ENCODE measurements at regions not wholly inside any gene's neighbourhood (a gene's known extent, or its start where the extent isn't known, plus 50 kb on each side); places are given as distances from the start of the nearest gene placed in this dataset.

- Histone ChIP-seq H3K27ac (ENCODE audit: low read length) (no peak overlapping the region), H3K27me3 (ENCODE audit: low read depth, low read length) (no peaks in the 10 kb centered on the region), H3K4me1 (ENCODE audit: control insufficient read depth in 1 of 2, insufficient read depth in 2 of 2, low read length in 2 of 2) (no peaks in the 10 kb centered on the region), H3K4me3 (ENCODE audit: low read depth in 1 of 2, low read length in 2 of 2) (peak overlapping the region in 1 of 2 donors; percentile 8), H3K36me3 (ENCODE audit: control insufficient read depth in 1 of 2, insufficient read depth in 2 of 2, low read length in 2 of 2) (no peaks in the 10 kb centered on the region), H3K9me3 (ENCODE audit: control insufficient read depth in 1 of 2, low read length in 2 of 2) (no peaks in the 10 kb centered on the region)
Observed at GRCh38 chr13:50235604-50236342, 220.5 kb downstream of the KCNRG start.

GRCh38 chr13:50236898-50237318 lies 221.7 kb downstream of the KCNRG start:
- H3K4me1 ChIP-seq (ENCODE audit: control insufficient read depth in 1 of 2, insufficient read depth in 2 of 2, low read length in 2 of 2) = no peaks in the 10 kb centered on the region
- no peaks in the 10 kb centered on the region for H3K36me3 ChIP-seq (ENCODE audit: control insufficient read depth in 1 of 2, insufficient read depth in 2 of 2, low read length in 2 of 2)
- H3K9me3 ChIP-seq (ENCODE audit: control insufficient read depth in 1 of 2, low read length in 2 of 2) = no peaks in the 10 kb centered on the region
- H3K27ac ChIP-seq (ENCODE audit: low read length) = no peak overlapping the region
- no peak overlapping the region for H3K4me3 ChIP-seq (ENCODE audit: low read depth in 1 of 2, low read length in 2 of 2)
- no peaks in the 10 kb centered on the region for H3K27me3 ChIP-seq (ENCODE audit: low read depth, low read length)

- Histone ChIP-seq H3K27me3 (ENCODE audit: low read depth, low read length) (no peaks in the 10 kb centered on the region), H3K27ac (ENCODE audit: low read length) (no peak overlapping the region), H3K36me3 (ENCODE audit: control insufficient read depth in 1 of 2, insufficient read depth in 2 of 2, low read length in 2 of 2) (no peaks in the 10 kb centered on the region), H3K9me3 (ENCODE audit: control insufficient read depth in 1 of 2, low read length in 2 of 2) (no peaks in the 10 kb centered on the region), H3K4me3 (ENCODE audit: low read depth in 1 of 2, low read length in 2 of 2) (no peak overlapping the region), H3K4me1 (ENCODE audit: control insufficient read depth in 1 of 2, insufficient read depth in 2 of 2, low read length in 2 of 2) (no peaks in the 10 kb centered on the region)
Observed at GRCh38 chr13:50238922-50239321, 223.7 kb downstream of the KCNRG start.

GRCh38 chr13:50241479-50241878 lies 226.2 kb downstream of the KCNRG start:
- peaks cover 4 to 8% of the 10 kb centered on the region in 2 donors for H3K4me1 ChIP-seq (ENCODE audit: control insufficient read depth in 1 of 2, insufficient read depth in 2 of 2, low read length in 2 of 2)
- H3K36me3 ChIP-seq (ENCODE audit: control insufficient read depth in 1 of 2, insufficient read depth in 2 of 2, low read length in 2 of 2) = no peaks in the 10 kb centered on the region
- H3K9me3 ChIP-seq (ENCODE audit: control insufficient read depth in 1 of 2, low read length in 2 of 2) = no peaks in the 10 kb centered on the region
- no peak overlapping the region for H3K27ac ChIP-seq (ENCODE audit: low read length)
- no peak overlapping the region for H3K4me3 ChIP-seq (ENCODE audit: low read depth in 1 of 2, low read length in 2 of 2)
- H3K27me3 ChIP-seq (ENCODE audit: low read depth, low read length) = no peaks in the 10 kb centered on the region

GRCh38 chr13:50243931-50244330 lies 228.7 kb downstream of the KCNRG start:
- H3K4me1 ChIP-seq (ENCODE audit: control insufficient read depth in 1 of 2, insufficient read depth in 2 of 2, low read length in 2 of 2) = peaks cover 4 to 8% of the 10 kb centered on the region in 2 donors
- no peaks in the 10 kb centered on the region for H3K9me3 ChIP-seq (ENCODE audit: control insufficient read depth in 1 of 2, low read length in 2 of 2)
- H3K27me3 ChIP-seq (ENCODE audit: low read depth, low read length) = no peaks in the 10 kb centered on the region
- no peak overlapping the region for H3K27ac ChIP-seq (ENCODE audit: low read length)
- H3K4me3 ChIP-seq (ENCODE audit: low read depth in 1 of 2, low read length in 2 of 2) = no peak overlapping the region
- H3K36me3 ChIP-seq (ENCODE audit: control insufficient read depth in 1 of 2, insufficient read depth in 2 of 2, low read length in 2 of 2) = no peaks in the 10 kb centered on the region

GRCh38 chr13:50244355-50244712 lies 229.1 kb downstream of the KCNRG start:
- Histone ChIP-seq H3K36me3 (ENCODE audit: control insufficient read depth in 1 of 2, insufficient read depth in 2 of 2, low read length in 2 of 2) (no peaks in the 10 kb centered on the region), H3K4me3 (ENCODE audit: low read depth in 1 of 2, low read length in 2 of 2) (no peak overlapping the region), H3K27ac (ENCODE audit: low read length) (no peak overlapping the region), H3K4me1 (ENCODE audit: control insufficient read depth in 1 of 2, insufficient read depth in 2 of 2, low read length in 2 of 2) (peaks cover 4 to 8% of the 10 kb centered on the region in 2 donors), H3K9me3 (ENCODE audit: control insufficient read depth in 1 of 2, low read length in 2 of 2) (no peaks in the 10 kb centered on the region), H3K27me3 (ENCODE audit: low read depth, low read length) (no peaks in the 10 kb centered on the region)

GRCh38 chr13:50244713-50245574 lies 229.7 kb downstream of the KCNRG start:
- no peaks in the 10 kb centered on the region for H3K9me3 ChIP-seq (ENCODE audit: control insufficient read depth in 1 of 2, low read length in 2 of 2)
- H3K4me3 ChIP-seq (ENCODE audit: low read depth in 1 of 2, low read length in 2 of 2) = no peak overlapping the region
- H3K27me3 ChIP-seq (ENCODE audit: low read depth, low read length) = no peaks in the 10 kb centered on the region
- H3K27ac ChIP-seq (ENCODE audit: low read length) = no peak overlapping the region
- peaks cover 4 to 8% of the 10 kb centered on the region in 2 donors for H3K4me1 ChIP-seq (ENCODE audit: control insufficient read depth in 1 of 2, insufficient read depth in 2 of 2, low read length in 2 of 2)
- H3K36me3 ChIP-seq (ENCODE audit: control insufficient read depth in 1 of 2, insufficient read depth in 2 of 2, low read length in 2 of 2) = no peaks in the 10 kb centered on the region

- H3K27ac ChIP-seq (ENCODE audit: low read length) = no peak overlapping the region
- H3K27me3 ChIP-seq (ENCODE audit: low read depth, low read length) = no peaks in the 10 kb centered on the region
- H3K9me3 ChIP-seq (ENCODE audit: control insufficient read depth in 1 of 2, low read length in 2 of 2) = no peaks in the 10 kb centered on the region
- H3K4me1 ChIP-seq (ENCODE audit: control insufficient read depth in 1 of 2, insufficient read depth in 2 of 2, low read length in 2 of 2) = peaks cover 4 to 8% of the 10 kb centered on the region in 2 donors
- no peaks in the 10 kb centered on the region for H3K36me3 ChIP-seq (ENCODE audit: control insufficient read depth in 1 of 2, insufficient read depth in 2 of 2, low read length in 2 of 2)
- H3K4me3 ChIP-seq (ENCODE audit: low read depth in 1 of 2, low read length in 2 of 2) = no peak overlapping the region
Observed at GRCh38 chr13:50247223-50247622, 232.0 kb downstream of the KCNRG start.

GRCh38 chr13:50248516-50249143 lies 233.4 kb downstream of the KCNRG start:
- no peak overlapping the region for H3K4me3 ChIP-seq (ENCODE audit: low read depth in 1 of 2, low read length in 2 of 2)
- no peaks in the 10 kb centered on the region for H3K36me3 ChIP-seq (ENCODE audit: control insufficient read depth in 1 of 2, insufficient read depth in 2 of 2, low read length in 2 of 2)
- peaks cover 4 to 8% of the 10 kb centered on the region in 2 donors for H3K4me1 ChIP-seq (ENCODE audit: control insufficient read depth in 1 of 2, insufficient read depth in 2 of 2, low read length in 2 of 2)
- H3K27me3 ChIP-seq (ENCODE audit: low read depth, low read length) = no peaks in the 10 kb centered on the region
- H3K9me3 ChIP-seq (ENCODE audit: control insufficient read depth in 1 of 2, low read length in 2 of 2) = no peaks in the 10 kb centered on the region
- H3K27ac ChIP-seq (ENCODE audit: low read length) = no peak overlapping the region

- H3K9me3 ChIP-seq (ENCODE audit: control insufficient read depth in 1 of 2, low read length in 2 of 2) = no peaks in the 10 kb centered on the region
- no peaks in the 10 kb centered on the region for H3K36me3 ChIP-seq (ENCODE audit: control insufficient read depth in 1 of 2, insufficient read depth in 2 of 2, low read length in 2 of 2)
- no peak overlapping the region for H3K27ac ChIP-seq (ENCODE audit: low read length)
- no peak overlapping the region for H3K4me3 ChIP-seq (ENCODE audit: low read depth in 1 of 2, low read length in 2 of 2)
- no peaks in the 10 kb centered on the region for H3K27me3 ChIP-seq (ENCODE audit: low read depth, low read length)
- H3K4me1 ChIP-seq (ENCODE audit: control insufficient read depth in 1 of 2, insufficient read depth in 2 of 2, low read length in 2 of 2) = peaks cover 4 to 8% of the 10 kb centered on the region in 2 donors
Observed at GRCh38 chr13:50249144-50249521, 233.9 kb downstream of the KCNRG start.

- H3K36me3 ChIP-seq (ENCODE audit: control insufficient read depth in 1 of 2, insufficient read depth in 2 of 2, low read length in 2 of 2) = no peaks in the 10 kb centered on the region
- no peaks in the 10 kb centered on the region for H3K4me1 ChIP-seq (ENCODE audit: control insufficient read depth in 1 of 2, insufficient read depth in 2 of 2, low read length in 2 of 2)
- no peak overlapping the region for H3K27ac ChIP-seq (ENCODE audit: low read length)
- H3K27me3 ChIP-seq (ENCODE audit: low read depth, low read length) = no peaks in the 10 kb centered on the region
- H3K9me3 ChIP-seq (ENCODE audit: control insufficient read depth in 1 of 2, low read length in 2 of 2) = no peaks in the 10 kb centered on the region
- no peak overlapping the region for H3K4me3 ChIP-seq (ENCODE audit: low read depth in 1 of 2, low read length in 2 of 2)
Observed at GRCh38 chr13:50250401-50250800, 235.2 kb downstream of the KCNRG start.

Measured in muscle layer of duodenum (tissue), 2 donors.